ENCODE measurements at regions not wholly inside any gene's neighbourhood (a gene's known extent, or its start where the extent isn't known, plus 50 kb on each side); places are given as distances from the start of the nearest gene placed in this dataset.

- no peak for TF ChIP-seq CTCF (IDR thresholded peaks at IDR 0.05)
- TF ChIP-seq POLR2A (IDR thresholded peaks at IDR 0.05), result no peak
Observed at GRCh38 chr13:22468045-22468444, 712.7 kb upstream of the SGCG start.

All from lower leg skin (tissue), 3 donors.